ENCODE measurements at regions not wholly inside any gene's neighbourhood (a gene's known extent, or its start where the extent isn't known, plus 50 kb on each side); places are given as distances from the start of the nearest gene placed in this dataset.

GRCh38 chr4:71841336-71841735, 57.5 kb upstream of the GC start:
- Histone ChIP-seq H3K4me1 (no peaks in the 10 kb centered on the region), H3K36me3 (no peaks in the 10 kb centered on the region), H3K27me3 (no peaks in the 10 kb centered on the region), H3K4me3 (no peak overlapping the region), H3K9me3 (no peaks in the 10 kb centered on the region), H3K27ac (no peak overlapping the region)
- ATAC-seq (no peak), DNase-seq (no peak)
- TF ChIP-seq CTCF (IDR thresholded peaks at IDR 0.05): no peak
- intact Hi-C loops (cut with DNase I): no loop called here

GRCh38 chr4:71847300-71847699, 63.4 kb upstream of the GC start:
- intact Hi-C loops (cut with DNase I): no loop called here
- no peak for DNase-seq
- Histone ChIP-seq H3K4me3 (no peak overlapping the region), H3K27me3 (no peaks in the 10 kb centered on the region), H3K9me3 (no peaks in the 10 kb centered on the region), H3K27ac (no peak overlapping the region), H3K4me1 (no peaks in the 10 kb centered on the region), H3K36me3 (no peaks in the 10 kb centered on the region)
- no peak for TF ChIP-seq CTCF (IDR thresholded peaks at IDR 0.05)
- no peak for ATAC-seq

DNA sequence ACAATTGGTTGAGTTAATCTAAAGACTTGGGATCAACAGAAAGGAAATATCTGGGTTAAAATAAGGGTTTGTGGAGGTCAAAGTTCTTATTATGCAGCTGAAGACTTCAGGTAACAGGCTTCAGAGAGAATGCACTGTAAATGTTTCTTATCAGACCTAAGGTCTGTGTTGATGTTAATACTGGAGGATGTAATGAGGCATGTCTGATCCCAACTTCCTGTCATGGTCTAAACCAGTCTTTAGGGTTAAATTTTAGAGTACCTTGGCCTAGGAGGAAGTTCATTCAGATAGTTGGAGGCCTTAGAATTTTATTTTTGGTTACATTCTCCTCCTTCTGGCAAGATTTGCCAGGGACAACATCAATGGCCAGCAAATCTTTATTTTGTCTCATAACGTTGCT, 72.1 kb upstream of the GC start:
- H3K36me3 ChIP-seq: no peaks in the 10 kb centered on the region
- H3K27me3 ChIP-seq: no peaks in the 10 kb centered on the region
- no peak overlapping the region for H3K4me3 ChIP-seq
- ATAC-seq: no peak
- TF ChIP-seq CTCF (IDR thresholded peaks at IDR 0.05): no peak
- H3K9me3 ChIP-seq: no peaks in the 10 kb centered on the region
- H3K27ac ChIP-seq: no peak overlapping the region
- no peak for DNase-seq
- no peaks in the 10 kb centered on the region for H3K4me1 ChIP-seq
- intact Hi-C loops (cut with DNase I): no loop called here

DNA sequence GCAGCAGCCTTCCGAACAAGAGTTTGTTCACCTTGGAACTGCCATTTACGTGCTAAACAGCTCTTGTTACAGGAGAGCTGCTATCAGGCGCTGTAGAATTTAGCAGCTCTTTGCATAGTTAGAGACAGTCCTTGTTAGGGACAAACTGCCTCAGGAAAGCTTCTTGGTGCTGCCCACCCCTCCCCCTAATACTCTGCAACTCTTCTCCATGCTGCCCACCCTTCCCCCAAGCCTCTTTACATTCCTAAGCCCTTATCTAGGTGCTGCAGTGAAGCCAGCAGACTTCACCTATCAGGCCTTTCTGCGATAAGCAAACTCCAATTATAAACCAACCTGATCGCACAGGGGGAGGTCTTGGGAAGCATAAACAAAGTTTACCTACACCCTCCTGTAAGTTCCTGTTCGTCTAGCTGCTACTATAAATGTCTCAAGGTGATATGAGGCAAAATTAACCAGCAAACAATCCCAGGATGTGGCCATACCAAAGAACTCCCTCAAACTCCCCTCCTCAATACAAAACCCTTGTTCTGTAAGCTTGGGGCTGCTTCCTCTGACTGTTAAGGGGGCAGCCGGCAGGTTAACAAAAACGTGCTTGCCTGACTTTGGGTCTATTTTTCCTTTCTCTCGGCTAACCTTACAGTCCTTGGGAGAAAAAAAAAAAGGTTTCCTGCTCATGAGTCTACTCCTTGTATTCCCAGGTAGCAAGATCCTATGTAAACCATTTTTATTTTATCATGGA, 74.0 kb upstream of the GC start:
- Histone ChIP-seq H3K36me3 (no peaks in the 10 kb centered on the region), H3K27me3 (no peaks in the 10 kb centered on the region), H3K4me3 (no peak overlapping the region), H3K9me3 (peaks cover 5% of the 10 kb centered on the region), H3K27ac (no peak overlapping the region), H3K4me1 (no peaks in the 10 kb centered on the region)
- DNase-seq (no peak), ATAC-seq (peak; percentile 89)
- intact Hi-C loops (cut with DNase I): no loop called here
- TF ChIP-seq CTCF (IDR thresholded peaks at IDR 0.05): no peak

- no peak overlapping the region for H3K4me3 ChIP-seq
- H3K27ac ChIP-seq: no peak overlapping the region
- DNase-seq (no peak), ATAC-seq (no peak)
- intact Hi-C loops (cut with DNase I): no loop called here
- no peak for TF ChIP-seq CTCF (IDR thresholded peaks at IDR 0.05)
- H3K27me3 ChIP-seq: no peaks in the 10 kb centered on the region
- peaks cover 5% of the 10 kb centered on the region for H3K9me3 ChIP-seq
- no peaks in the 10 kb centered on the region for H3K36me3 ChIP-seq
- H3K4me1 ChIP-seq: no peaks in the 10 kb centered on the region
These were observed 76.8 kb upstream of the GC start for GRCh38 chr4:71860643-71861042.

- Histone ChIP-seq H3K27ac (no peak overlapping the region), H3K9me3 (peaks cover 5% of the 10 kb centered on the region), H3K36me3 (no peaks in the 10 kb centered on the region), H3K27me3 (no peaks in the 10 kb centered on the region), H3K4me1 (no peaks in the 10 kb centered on the region), H3K4me3 (no peak overlapping the region)
- intact Hi-C loops (cut with DNase I): no loop called here
- TF ChIP-seq CTCF (IDR thresholded peaks at IDR 0.05): no peak
- DNase-seq: no peak
- ATAC-seq: no peak
These were observed 78.4 kb upstream of the GC start for GRCh38 chr4:71862315-71862714.

Measured in upper lobe of right lung (tissue), 1 donor.